ENCODE measurements at regions not wholly inside any gene's neighbourhood (a gene's known extent, or its start where the extent isn't known, plus 50 kb on each side); places are given as distances from the start of the nearest gene placed in this dataset.
A peak's percentile ranks its signal among the peaks of the same experiment; 100 is the strongest.

- H3K27ac ChIP-seq (ENCODE audit: low read depth, low read length), result no peak overlapping the region
- H3K27me3 ChIP-seq (ENCODE audit: control insufficient read depth, insufficient read depth, low read length), result no peaks in the 10 kb centered on the region
- H3K9me3 ChIP-seq (ENCODE audit: control insufficient read depth, insufficient read depth, low read length), result no peaks in the 10 kb centered on the region
- H3K4me1 ChIP-seq (ENCODE audit: control insufficient read depth, insufficient read depth, low read length), result no peaks in the 10 kb centered on the region; the same call in 1 of the 2 replicates
- H3K4me3 ChIP-seq (ENCODE audit: low read depth, low read length), result no peak overlapping the region
- no peak overlapping the region for H3K9ac ChIP-seq (ENCODE audit: low read depth, low read length)
- H3K36me3 ChIP-seq (ENCODE audit: control insufficient read depth, insufficient read depth, low read length), result no peaks in the 10 kb centered on the region
These were observed 616.6 kb downstream of the XPNPEP1 start for GRCh38 chr10:109306698-109307097.

DNA sequence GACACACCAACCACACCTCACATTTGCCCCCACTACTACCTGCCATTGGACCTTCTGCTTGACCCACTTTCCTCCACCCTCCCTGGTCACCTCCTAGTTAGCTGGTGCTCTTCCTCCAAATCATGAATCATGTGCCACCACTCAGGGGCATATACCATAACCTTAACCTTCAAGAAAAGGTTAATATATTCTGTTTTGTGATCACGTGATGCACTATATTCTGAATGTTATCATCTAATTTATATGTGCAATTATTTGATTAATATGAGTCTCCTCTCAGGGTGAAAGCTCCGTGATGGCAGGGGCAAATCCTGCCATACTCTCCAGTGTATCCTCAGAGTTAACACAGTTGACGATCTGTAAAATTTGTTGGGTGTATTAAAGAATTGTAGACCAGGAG is 635.5 kb downstream of the XPNPEP1 start:
- Histone ChIP-seq H3K4me1 (ENCODE audit: control insufficient read depth, insufficient read depth, low read length) (no peaks in the 10 kb centered on the region), H3K36me3 (ENCODE audit: control insufficient read depth, insufficient read depth, low read length) (no peaks in the 10 kb centered on the region), H3K9ac (ENCODE audit: low read depth, low read length) (no peak overlapping the region), H3K4me3 (ENCODE audit: low read depth, low read length) (no peak overlapping the region), H3K27me3 (ENCODE audit: control insufficient read depth, insufficient read depth, low read length) (no peaks in the 10 kb centered on the region), H3K27ac (ENCODE audit: low read depth, low read length) (no peak overlapping the region), H3K9me3 (ENCODE audit: control insufficient read depth, insufficient read depth, low read length) (no peaks in the 10 kb centered on the region)

DNA sequence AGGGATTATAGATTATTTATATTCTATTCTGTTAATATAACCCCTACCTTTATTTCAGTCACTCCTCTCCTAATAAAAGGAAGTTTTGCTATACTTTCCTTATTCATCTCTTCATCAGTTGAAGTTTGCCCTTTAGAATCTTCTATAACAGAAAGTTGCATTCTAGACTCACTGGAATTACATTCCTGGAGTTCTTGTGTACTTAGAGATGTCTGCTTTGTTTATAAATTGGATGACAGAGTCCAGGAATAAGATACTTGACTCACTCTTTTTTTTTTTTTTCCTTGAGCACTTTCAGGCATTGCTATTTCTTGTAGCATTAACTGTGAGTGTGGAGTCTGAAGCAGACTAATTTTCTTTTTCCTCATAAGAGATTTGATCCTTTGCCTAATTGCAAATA is 640.8 kb downstream of the XPNPEP1 start:
- Histone ChIP-seq H3K27me3 (ENCODE audit: control insufficient read depth, insufficient read depth, low read length) (no peaks in the 10 kb centered on the region), H3K4me1 (ENCODE audit: control insufficient read depth, insufficient read depth, low read length) (no peaks in the 10 kb centered on the region), H3K9ac (ENCODE audit: low read depth, low read length) (no peak overlapping the region), H3K4me3 (ENCODE audit: low read depth, low read length) (no peak overlapping the region), H3K27ac (ENCODE audit: low read depth, low read length) (no peak overlapping the region), H3K9me3 (ENCODE audit: control insufficient read depth, insufficient read depth, low read length) (no peaks in the 10 kb centered on the region), H3K36me3 (ENCODE audit: control insufficient read depth, insufficient read depth, low read length) (no peaks in the 10 kb centered on the region)

DNA sequence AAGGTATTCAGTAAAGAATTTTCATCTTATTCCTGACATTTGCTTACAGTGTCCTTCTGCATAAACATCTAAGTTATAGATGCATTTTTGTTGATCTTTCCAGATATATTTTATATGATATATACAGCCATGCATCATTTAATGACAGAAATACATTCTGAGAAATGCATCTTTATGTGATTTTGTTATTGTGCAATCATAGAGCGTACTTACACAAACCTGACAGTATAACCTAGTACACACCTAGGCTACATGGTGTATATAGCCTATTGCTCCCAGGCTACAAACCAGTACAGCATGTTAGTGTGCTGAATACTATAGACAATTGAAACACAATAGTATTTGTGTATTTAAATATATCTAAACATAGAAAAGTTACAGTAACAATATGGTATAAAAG is 642.0 kb downstream of the XPNPEP1 start:
- H3K36me3 ChIP-seq (ENCODE audit: control insufficient read depth, insufficient read depth, low read length), result no peaks in the 10 kb centered on the region
- no peaks in the 10 kb centered on the region for H3K9me3 ChIP-seq (ENCODE audit: control insufficient read depth, insufficient read depth, low read length)
- no peak overlapping the region for H3K4me3 ChIP-seq (ENCODE audit: low read depth, low read length)
- H3K4me1 ChIP-seq (ENCODE audit: control insufficient read depth, insufficient read depth, low read length), result no peaks in the 10 kb centered on the region
- no peak overlapping the region for H3K27ac ChIP-seq (ENCODE audit: low read depth, low read length)
- H3K9ac ChIP-seq (ENCODE audit: low read depth, low read length), result no peak overlapping the region
- H3K27me3 ChIP-seq (ENCODE audit: control insufficient read depth, insufficient read depth, low read length), result no peaks in the 10 kb centered on the region

DNA sequence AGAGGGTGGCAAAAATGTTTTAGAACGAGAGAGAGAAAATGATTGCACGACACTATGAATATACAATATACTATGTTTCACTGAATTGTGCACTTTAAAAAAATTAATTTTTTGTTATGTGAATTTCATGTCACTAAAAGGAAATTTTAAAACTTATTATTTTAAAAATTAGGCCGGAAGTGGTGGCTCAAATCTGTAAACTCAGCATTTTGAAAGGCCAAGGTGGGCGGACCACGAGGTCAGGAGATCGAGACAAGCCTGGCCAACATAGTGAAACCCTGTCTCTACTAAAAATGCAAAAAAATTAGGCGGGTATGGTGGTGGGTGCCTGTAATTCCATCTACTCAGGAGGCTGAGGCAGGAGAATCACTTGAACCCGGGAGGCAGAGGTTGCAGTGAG is 642.5 kb downstream of the XPNPEP1 start:
- H3K9me3 ChIP-seq (ENCODE audit: control insufficient read depth, insufficient read depth, low read length), result no peaks in the 10 kb centered on the region
- no peak overlapping the region for H3K4me3 ChIP-seq (ENCODE audit: low read depth, low read length)
- H3K27ac ChIP-seq (ENCODE audit: low read depth, low read length), result no peak overlapping the region
- H3K27me3 ChIP-seq (ENCODE audit: control insufficient read depth, insufficient read depth, low read length), result no peaks in the 10 kb centered on the region
- H3K9ac ChIP-seq (ENCODE audit: low read depth, low read length), result no peak overlapping the region
- no peaks in the 10 kb centered on the region for H3K36me3 ChIP-seq (ENCODE audit: control insufficient read depth, insufficient read depth, low read length)
- H3K4me1 ChIP-seq (ENCODE audit: control insufficient read depth, insufficient read depth, low read length), result no peaks in the 10 kb centered on the region

DNA sequence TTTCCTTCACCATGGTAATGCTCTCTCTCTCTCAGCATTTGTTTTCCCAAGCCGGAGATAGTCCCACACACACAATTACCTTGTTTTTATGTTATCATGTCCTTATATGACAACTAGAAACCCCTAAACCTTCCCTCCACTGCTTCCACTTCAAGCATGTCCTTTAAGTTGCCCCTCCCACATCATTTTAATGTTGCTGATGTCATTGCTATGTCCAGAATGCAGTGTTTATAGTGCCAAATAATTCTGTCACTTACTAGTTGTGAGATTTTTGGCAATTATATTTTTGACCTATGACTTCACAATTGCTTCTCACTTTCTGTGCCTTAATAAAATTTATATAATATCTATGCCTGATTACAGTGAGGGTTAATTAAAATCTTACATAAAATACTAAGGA is 645.9 kb downstream of the XPNPEP1 start:
- no peak overlapping the region for H3K27ac ChIP-seq (ENCODE audit: low read depth, low read length)
- no peaks in the 10 kb centered on the region for H3K9me3 ChIP-seq (ENCODE audit: control insufficient read depth, insufficient read depth, low read length)
- H3K27me3 ChIP-seq (ENCODE audit: control insufficient read depth, insufficient read depth, low read length), result no peaks in the 10 kb centered on the region
- H3K36me3 ChIP-seq (ENCODE audit: control insufficient read depth, insufficient read depth, low read length), result no peaks in the 10 kb centered on the region
- H3K4me3 ChIP-seq (ENCODE audit: low read depth, low read length), result no peak overlapping the region
- H3K4me1 ChIP-seq (ENCODE audit: control insufficient read depth, insufficient read depth, low read length), result peaks cover 15% of the 10 kb centered on the region
- no peak overlapping the region for H3K9ac ChIP-seq (ENCODE audit: low read depth, low read length)

- no peak overlapping the region for H3K4me3 ChIP-seq (ENCODE audit: low read depth, low read length)
- no peaks in the 10 kb centered on the region for H3K36me3 ChIP-seq (ENCODE audit: control insufficient read depth, insufficient read depth, low read length)
- peaks cover 15% of the 10 kb centered on the region for H3K4me1 ChIP-seq (ENCODE audit: control insufficient read depth, insufficient read depth, low read length)
- H3K27me3 ChIP-seq (ENCODE audit: control insufficient read depth, insufficient read depth, low read length), result no peaks in the 10 kb centered on the region
- no peaks in the 10 kb centered on the region for H3K9me3 ChIP-seq (ENCODE audit: control insufficient read depth, insufficient read depth, low read length)
- H3K27ac ChIP-seq (ENCODE audit: low read depth, low read length), result no peak overlapping the region
- no peak overlapping the region for H3K9ac ChIP-seq (ENCODE audit: low read depth, low read length)
These were observed 647.4 kb downstream of the XPNPEP1 start for GRCh38 chr10:109275960-109276359.

DNA sequence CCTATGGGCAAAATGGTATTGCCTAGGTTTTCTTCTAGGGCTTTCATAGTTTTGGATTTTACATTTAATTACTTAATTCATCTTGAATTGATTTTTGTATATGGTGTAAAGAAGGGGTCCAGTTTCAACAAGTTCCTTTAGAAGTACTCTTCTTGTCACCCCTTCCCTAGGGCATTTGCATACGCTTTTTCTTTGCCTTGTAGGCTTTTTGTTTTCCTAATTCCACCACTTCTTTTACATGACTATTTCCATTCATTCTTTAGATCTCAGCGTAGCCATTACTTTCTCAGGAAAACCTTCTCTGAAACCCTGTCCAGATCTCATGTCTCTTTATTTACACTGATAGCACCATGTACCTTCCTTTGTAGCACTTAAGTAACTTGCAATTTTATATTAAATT is 648.6 kb downstream of the XPNPEP1 start:
- Histone ChIP-seq H3K27me3 (ENCODE audit: control insufficient read depth, insufficient read depth, low read length) (no peaks in the 10 kb centered on the region), H3K9me3 (ENCODE audit: control insufficient read depth, insufficient read depth, low read length) (no peaks in the 10 kb centered on the region), H3K4me1 (ENCODE audit: control insufficient read depth, insufficient read depth, low read length) (peaks cover 15% of the 10 kb centered on the region), H3K27ac (ENCODE audit: low read depth, low read length) (peak overlapping the region; percentile 1), H3K36me3 (ENCODE audit: control insufficient read depth, insufficient read depth, low read length) (no peaks in the 10 kb centered on the region), H3K4me3 (ENCODE audit: low read depth, low read length) (no peak overlapping the region), H3K9ac (ENCODE audit: low read depth, low read length) (no peak overlapping the region)

- Histone ChIP-seq H3K27me3 (ENCODE audit: control insufficient read depth, insufficient read depth, low read length) (no peaks in the 10 kb centered on the region), H3K4me1 (ENCODE audit: control insufficient read depth, insufficient read depth, low read length) (peaks cover 12% of the 10 kb centered on the region), H3K9ac (ENCODE audit: low read depth, low read length) (no peak overlapping the region), H3K27ac (ENCODE audit: low read depth, low read length) (no peak overlapping the region), H3K9me3 (ENCODE audit: control insufficient read depth, insufficient read depth, low read length) (no peaks in the 10 kb centered on the region), H3K36me3 (ENCODE audit: control insufficient read depth, insufficient read depth, low read length) (no peaks in the 10 kb centered on the region), H3K4me3 (ENCODE audit: low read depth, low read length) (no peak overlapping the region)
These were observed 653.1 kb downstream of the XPNPEP1 start for GRCh38 chr10:109270173-109270572.

DNA sequence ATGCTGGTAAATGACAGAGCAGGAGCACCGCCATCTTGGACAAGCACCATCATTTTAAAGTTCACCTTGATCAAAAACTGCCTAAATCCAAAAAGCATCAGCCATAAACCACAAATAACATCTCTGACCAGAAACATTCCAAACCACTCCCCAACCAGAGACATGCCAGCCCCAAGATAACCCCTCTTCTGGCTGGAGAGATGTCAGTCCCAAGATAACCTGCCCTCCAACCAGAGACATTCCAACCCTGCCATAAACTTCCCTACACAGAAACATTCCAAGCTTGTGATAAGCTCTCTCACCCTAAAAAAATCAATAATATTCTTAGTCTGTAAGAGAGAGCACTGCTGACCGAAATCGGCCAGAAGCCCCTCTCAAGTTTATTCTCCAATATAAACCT is 659.3 kb downstream of the XPNPEP1 start:
- no peak overlapping the region for H3K4me3 ChIP-seq (ENCODE audit: low read depth, low read length)
- no peak overlapping the region for H3K9ac ChIP-seq (ENCODE audit: low read depth, low read length)
- no peaks in the 10 kb centered on the region for H3K36me3 ChIP-seq (ENCODE audit: control insufficient read depth, insufficient read depth, low read length)
- H3K27ac ChIP-seq (ENCODE audit: low read depth, low read length), result no peak overlapping the region
- H3K9me3 ChIP-seq (ENCODE audit: control insufficient read depth, insufficient read depth, low read length), result peaks cover 16% of the 10 kb centered on the region
- H3K4me1 ChIP-seq (ENCODE audit: control insufficient read depth, insufficient read depth, low read length), result no peaks in the 10 kb centered on the region
- H3K27me3 ChIP-seq (ENCODE audit: control insufficient read depth, insufficient read depth, low read length), result no peaks in the 10 kb centered on the region

DNA sequence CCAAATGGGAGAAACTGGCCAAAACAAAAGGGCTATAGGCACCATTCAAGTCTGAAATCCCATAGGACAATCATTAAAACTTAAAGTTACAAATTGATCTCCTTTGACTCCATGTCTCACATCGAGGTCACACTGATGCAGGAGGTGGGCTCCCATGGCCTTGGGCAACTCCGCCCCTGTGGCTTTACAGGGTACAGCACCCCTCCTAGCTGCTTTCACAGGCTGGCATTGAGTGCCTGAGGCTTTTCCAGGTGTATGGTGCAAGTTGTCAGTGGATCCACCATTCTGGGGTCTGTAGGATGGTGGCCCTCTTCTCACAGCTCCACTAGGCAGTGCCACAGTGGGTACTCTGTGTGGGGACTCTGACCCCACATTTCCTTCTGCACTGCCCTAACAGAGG is 662.1 kb downstream of the XPNPEP1 start:
- no peaks in the 10 kb centered on the region for H3K27me3 ChIP-seq (ENCODE audit: control insufficient read depth, insufficient read depth, low read length)
- no peak overlapping the region for H3K9ac ChIP-seq (ENCODE audit: low read depth, low read length)
- no peak overlapping the region for H3K4me3 ChIP-seq (ENCODE audit: low read depth, low read length)
- H3K4me1 ChIP-seq (ENCODE audit: control insufficient read depth, insufficient read depth, low read length), result no peaks in the 10 kb centered on the region
- peaks cover 16% of the 10 kb centered on the region for H3K9me3 ChIP-seq (ENCODE audit: control insufficient read depth, insufficient read depth, low read length)
- no peak overlapping the region for H3K27ac ChIP-seq (ENCODE audit: low read depth, low read length)
- no peaks in the 10 kb centered on the region for H3K36me3 ChIP-seq (ENCODE audit: control insufficient read depth, insufficient read depth, low read length)

GRCh38 chr10:109259293-109259692 is 664.0 kb downstream of the XPNPEP1 start:
- no peaks in the 10 kb centered on the region for H3K27me3 ChIP-seq (ENCODE audit: control insufficient read depth, insufficient read depth, low read length)
- H3K4me3 ChIP-seq (ENCODE audit: low read depth, low read length), result no peak overlapping the region
- no peak overlapping the region for H3K9ac ChIP-seq (ENCODE audit: low read depth, low read length)
- H3K36me3 ChIP-seq (ENCODE audit: control insufficient read depth, insufficient read depth, low read length), result no peaks in the 10 kb centered on the region
- peaks cover 16% of the 10 kb centered on the region for H3K9me3 ChIP-seq (ENCODE audit: control insufficient read depth, insufficient read depth, low read length)
- no peak overlapping the region for H3K27ac ChIP-seq (ENCODE audit: low read depth, low read length)
- H3K4me1 ChIP-seq (ENCODE audit: control insufficient read depth, insufficient read depth, low read length), result no peaks in the 10 kb centered on the region

Measured in HUES48 (cell line).